ENCODE measurements at regions not wholly inside any gene's neighbourhood (a gene's known extent, or its start where the extent isn't known, plus 50 kb on each side); places are given as distances from the start of the nearest gene placed in this dataset.
A peak's percentile ranks its signal among the peaks of the same experiment; 100 is the strongest.

DNA sequence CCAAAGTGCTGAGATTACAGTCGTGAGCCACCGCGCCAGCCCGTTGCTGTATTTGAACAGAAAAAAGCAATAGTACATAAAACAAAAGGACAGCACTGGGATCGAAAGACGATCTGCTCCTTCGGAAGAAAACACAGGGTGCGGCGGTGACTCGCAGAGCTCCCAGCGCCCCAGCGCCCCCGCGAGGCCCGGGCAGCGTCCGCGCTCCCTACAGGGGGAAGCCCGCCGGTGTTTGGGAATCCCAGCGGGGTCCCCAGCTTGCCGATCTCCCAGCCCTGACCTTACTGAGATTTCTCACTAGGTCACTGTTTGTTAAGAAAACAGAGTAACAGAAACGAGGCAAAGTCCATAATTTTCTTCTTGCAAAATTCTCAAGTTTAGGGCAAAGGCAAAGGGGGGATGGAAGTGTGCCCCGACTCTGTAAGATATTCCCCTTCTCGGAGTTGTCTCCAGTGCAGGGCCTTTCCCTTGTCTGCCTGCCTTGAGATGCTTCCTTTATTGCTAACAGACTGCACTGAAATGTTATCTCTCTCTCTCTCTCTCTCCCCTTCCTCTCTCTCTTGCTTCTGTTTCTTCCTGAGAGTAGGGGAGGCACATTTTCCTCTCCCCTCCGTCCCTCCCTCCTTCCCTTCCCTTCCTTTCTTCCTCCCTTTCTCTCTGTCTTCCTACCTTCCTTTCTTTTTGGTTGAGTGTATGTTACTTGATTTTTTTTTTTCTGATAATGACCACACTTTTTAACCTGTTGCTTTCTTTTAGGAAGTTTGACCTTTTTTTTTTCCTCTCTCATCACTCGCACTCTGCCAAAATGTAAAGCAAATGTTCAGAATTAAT is 91.9 kb downstream of the TMEM30B start:
- Histone ChIP-seq H3K9me3 (ENCODE audit: low read length) (no peaks in the 10 kb centered on the region), H3K27me3 (ENCODE audit: low read length) (no peaks in the 10 kb centered on the region), H3K36me3 (ENCODE audit: insufficient read depth, low read length) (no peaks in the 10 kb centered on the region), H3K4me2 (ENCODE audit: low read depth, low read length, poor library complexity, severe bottlenecking) (peak overlapping the region; percentile 65), H3K9ac (ENCODE audit: low read length) (peak overlapping the region; percentile 64), H4K20me1 (ENCODE audit: insufficient read depth, low read depth, low read length) (no peaks in the 10 kb centered on the region), H3K9me2 (replicated peaks; ENCODE audit: insufficient read depth, low read length) (no peaks in the 10 kb centered on the region), H3K79me2 (ENCODE audit: low read length) (no peaks in the 10 kb centered on the region), H2AFZ (ENCODE audit: low read length) (peak overlapping the region; percentile 78), H3K4me3 (ENCODE audit: low read length) (peak overlapping the region; percentile 56), H3K27ac (ENCODE audit: low read length) (no peak overlapping the region), H3K4me1 (ENCODE audit: low read length) (peaks cover 21% of the 10 kb centered on the region)
- peak; percentile 85 for DNase-seq

DNA sequence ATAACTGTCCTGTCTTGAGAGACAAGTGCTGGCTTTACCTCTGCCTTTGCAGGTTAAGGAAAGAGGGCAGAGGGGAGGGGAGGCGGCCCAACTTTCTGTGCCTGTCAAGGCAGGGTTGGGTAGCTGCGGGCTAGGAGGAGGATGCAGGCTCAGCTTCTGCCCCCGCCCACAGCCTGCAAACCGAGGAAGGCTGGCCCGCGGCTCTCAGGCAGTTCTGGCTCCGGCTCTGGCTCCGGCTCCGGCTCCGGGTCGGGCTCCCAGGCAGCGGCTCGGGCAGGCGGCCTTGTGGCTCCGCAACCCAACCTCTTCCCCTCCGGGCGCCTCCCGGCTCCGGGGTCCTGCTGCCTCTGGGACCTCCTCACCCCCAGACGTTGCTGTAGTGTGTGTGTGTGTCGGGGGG is 92.9 kb downstream of the TMEM30B start:
- no peaks in the 10 kb centered on the region for H3K9me3 ChIP-seq (ENCODE audit: low read length)
- no peak for DNase-seq
- H3K9ac ChIP-seq (ENCODE audit: low read length) = no peak overlapping the region
- H3K4me2 ChIP-seq (ENCODE audit: low read depth, low read length, poor library complexity, severe bottlenecking) = no peak overlapping the region
- no peaks in the 10 kb centered on the region for H3K27me3 ChIP-seq (ENCODE audit: low read length)
- peaks cover 21% of the 10 kb centered on the region for H3K4me1 ChIP-seq (ENCODE audit: low read length)
- no peak overlapping the region for H3K27ac ChIP-seq (ENCODE audit: low read length)
- H3K79me2 ChIP-seq (ENCODE audit: low read length) = no peaks in the 10 kb centered on the region
- no peaks in the 10 kb centered on the region for H4K20me1 ChIP-seq (ENCODE audit: insufficient read depth, low read depth, low read length)
- H3K4me3 ChIP-seq (ENCODE audit: low read length) = no peak overlapping the region
- no peak overlapping the region for H2AFZ ChIP-seq (ENCODE audit: low read length)
- H3K9me2 ChIP-seq (replicated peaks; ENCODE audit: insufficient read depth, low read length) = no peaks in the 10 kb centered on the region
- no peaks in the 10 kb centered on the region for H3K36me3 ChIP-seq (ENCODE audit: insufficient read depth, low read length)

DNA sequence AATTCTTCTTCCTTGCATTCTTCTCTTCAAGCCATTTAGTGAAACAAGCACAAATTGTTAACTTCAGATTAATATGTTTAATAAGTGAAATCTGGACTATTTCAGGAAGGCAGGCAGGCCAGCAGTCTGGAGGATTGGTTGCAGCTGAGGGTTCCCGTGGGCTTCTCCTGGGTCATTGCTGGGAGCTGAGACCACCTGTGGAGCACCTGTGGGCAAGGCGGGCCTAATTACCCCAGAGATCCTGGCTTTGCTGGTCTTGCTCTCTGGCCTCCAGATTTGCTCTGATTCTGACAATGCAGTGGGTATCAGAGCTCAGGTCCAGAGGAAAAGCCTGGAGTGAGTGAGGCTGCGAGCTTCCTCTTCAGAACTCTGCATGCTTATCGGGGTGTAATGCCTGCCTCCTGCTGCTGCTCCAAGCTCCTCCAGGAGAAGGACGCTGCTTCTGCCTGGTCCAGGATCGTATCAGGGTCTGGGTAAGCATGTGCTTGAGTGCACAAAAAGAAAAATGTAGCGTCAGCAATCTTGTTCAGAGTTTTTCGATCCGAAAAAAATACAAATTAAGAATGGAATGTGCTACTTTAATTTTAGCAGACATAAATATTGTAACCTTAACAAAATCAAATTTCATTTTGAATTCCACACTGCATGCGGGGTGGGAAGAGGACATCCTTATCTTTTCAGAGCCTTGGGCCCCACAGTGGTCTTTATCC is 93.8 kb downstream of the TMEM30B start:
- Histone ChIP-seq H3K36me3 (ENCODE audit: insufficient read depth, low read length) (no peaks in the 10 kb centered on the region), H2AFZ (ENCODE audit: low read length) (no peak overlapping the region), H3K4me3 (ENCODE audit: low read length) (no peak overlapping the region), H3K9me2 (replicated peaks; ENCODE audit: insufficient read depth, low read length) (no peaks in the 10 kb centered on the region), H3K9ac (ENCODE audit: low read length) (no peak overlapping the region), H3K27me3 (ENCODE audit: low read length) (no peaks in the 10 kb centered on the region), H3K79me2 (ENCODE audit: low read length) (no peaks in the 10 kb centered on the region), H3K9me3 (ENCODE audit: low read length) (no peaks in the 10 kb centered on the region), H3K4me2 (ENCODE audit: low read depth, low read length, poor library complexity, severe bottlenecking) (no peak overlapping the region), H3K27ac (ENCODE audit: low read length) (no peak overlapping the region), H4K20me1 (ENCODE audit: insufficient read depth, low read depth, low read length) (no peaks in the 10 kb centered on the region), H3K4me1 (ENCODE audit: low read length) (peaks cover 21% of the 10 kb centered on the region)
- DNase-seq = no peak

DNA sequence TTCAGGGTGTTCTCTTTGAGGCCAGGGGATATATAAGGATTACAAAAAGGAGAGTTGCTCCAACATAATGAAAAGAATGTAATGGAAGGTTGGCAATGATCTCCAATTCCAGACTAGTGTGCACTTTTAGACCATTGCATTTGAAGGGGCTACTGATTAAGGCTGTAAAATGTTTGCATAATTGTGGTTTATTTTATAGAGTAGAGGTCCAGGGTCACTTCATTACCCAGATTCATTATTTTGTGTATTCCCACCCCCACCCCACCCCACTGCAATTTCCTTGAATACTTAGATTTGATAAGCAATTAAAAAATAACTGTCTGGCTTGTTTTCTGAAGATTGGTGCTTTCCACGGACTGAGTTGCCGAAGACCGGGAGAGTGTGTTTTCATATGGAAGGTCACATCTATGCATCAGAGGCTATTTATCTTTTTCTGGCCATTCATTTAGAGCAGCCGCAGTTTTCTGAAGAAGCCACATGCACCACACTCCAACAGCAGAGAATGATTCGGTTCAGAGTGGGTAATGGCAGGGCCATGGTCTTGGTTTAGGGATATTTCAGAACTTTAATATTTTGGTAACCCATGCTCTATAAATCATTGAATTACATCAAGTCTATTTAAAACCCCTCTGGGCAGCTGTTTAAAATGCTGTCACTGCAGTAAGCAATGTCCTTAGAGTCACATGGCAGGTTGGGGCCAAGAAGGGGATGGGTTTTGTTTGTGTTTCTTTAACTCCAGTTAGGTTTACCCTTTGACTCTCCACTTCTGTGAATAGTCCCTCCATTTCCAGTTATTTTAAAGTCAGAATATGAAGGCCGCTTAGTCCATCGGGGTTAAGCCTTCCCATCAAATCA is 94.6 kb downstream of the TMEM30B start:
- H3K4me2 ChIP-seq (ENCODE audit: low read depth, low read length, poor library complexity, severe bottlenecking) = no peak overlapping the region

DNA sequence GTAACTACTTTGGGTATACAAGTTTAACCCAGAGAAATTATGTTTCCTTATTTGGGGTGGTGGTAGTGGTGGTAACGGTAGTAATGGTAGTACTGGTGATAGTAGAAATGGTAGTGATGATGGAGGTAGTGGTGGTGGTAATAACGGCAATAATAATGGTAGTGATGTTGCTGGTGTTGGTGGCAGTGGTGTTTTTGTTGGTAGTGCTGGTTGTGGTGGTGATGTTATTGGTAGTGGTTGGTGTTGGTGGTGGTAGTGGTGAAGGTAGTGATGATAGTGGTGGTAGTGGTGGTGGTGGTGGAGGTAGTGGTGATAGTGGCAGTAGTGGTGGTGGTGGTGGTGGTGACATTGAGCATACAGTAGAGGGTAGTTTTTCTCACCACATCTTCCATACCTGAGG is 95.6 kb downstream of the TMEM30B start:
- Histone ChIP-seq H3K9me2 (replicated peaks; ENCODE audit: insufficient read depth, low read length) (no peaks in the 10 kb centered on the region), H3K4me3 (ENCODE audit: low read length) (no peak overlapping the region), H3K9ac (ENCODE audit: low read length) (no peak overlapping the region), H2AFZ (ENCODE audit: low read length) (no peak overlapping the region), H3K9me3 (ENCODE audit: low read length) (no peaks in the 10 kb centered on the region), H3K4me2 (ENCODE audit: low read depth, low read length, poor library complexity, severe bottlenecking) (no peak overlapping the region), H3K4me1 (ENCODE audit: low read length) (peaks cover 21% of the 10 kb centered on the region), H3K36me3 (ENCODE audit: insufficient read depth, low read length) (no peaks in the 10 kb centered on the region), H4K20me1 (ENCODE audit: insufficient read depth, low read depth, low read length) (no peaks in the 10 kb centered on the region), H3K27me3 (ENCODE audit: low read length) (no peaks in the 10 kb centered on the region), H3K27ac (ENCODE audit: low read length) (no peak overlapping the region), H3K79me2 (ENCODE audit: low read length) (no peaks in the 10 kb centered on the region)
- no peak for DNase-seq

More for the DNA sequence above, 94.6 kb downstream of the TMEM30B start:
- Histone ChIP-seq H3K4me1 (ENCODE audit: low read length) (peaks cover 21% of the 10 kb centered on the region), H3K9me2 (replicated peaks; ENCODE audit: insufficient read depth, low read length) (no peaks in the 10 kb centered on the region), H2AFZ (ENCODE audit: low read length) (no peak overlapping the region), H3K9me3 (ENCODE audit: low read length) (no peaks in the 10 kb centered on the region), H3K27ac (ENCODE audit: low read length) (no peak overlapping the region), H3K79me2 (ENCODE audit: low read length) (no peaks in the 10 kb centered on the region), H3K4me3 (ENCODE audit: low read length) (no peak overlapping the region), H3K27me3 (ENCODE audit: low read length) (no peaks in the 10 kb centered on the region), H4K20me1 (ENCODE audit: insufficient read depth, low read depth, low read length) (no peaks in the 10 kb centered on the region), H3K9ac (ENCODE audit: low read length) (no peak overlapping the region), H3K36me3 (ENCODE audit: insufficient read depth, low read length) (no peaks in the 10 kb centered on the region)
- no peak for DNase-seq

DNA sequence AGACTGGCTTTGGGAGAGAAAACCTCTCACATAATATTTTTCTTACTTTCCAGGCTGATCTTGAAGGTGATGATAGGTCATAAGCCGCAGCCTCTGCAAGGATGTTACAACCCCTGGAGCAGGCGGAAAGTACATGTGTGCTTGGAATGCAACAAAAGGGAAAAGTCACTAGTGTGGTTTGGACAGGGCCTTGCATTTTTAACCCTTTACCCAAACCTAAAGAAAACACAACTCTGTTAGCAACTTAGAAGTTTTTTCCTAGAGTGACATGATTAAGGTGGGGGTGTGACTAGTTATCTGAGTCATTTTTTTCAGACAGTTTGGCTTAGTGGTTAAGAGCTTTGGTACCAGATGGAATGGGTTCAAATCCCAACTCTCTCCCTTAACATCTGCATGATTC is 97.0 kb downstream of the TMEM30B start:
- no peak overlapping the region for H3K4me2 ChIP-seq (ENCODE audit: low read depth, low read length, poor library complexity, severe bottlenecking)
- H3K27ac ChIP-seq (ENCODE audit: low read length) = no peak overlapping the region
- no peaks in the 10 kb centered on the region for H3K36me3 ChIP-seq (ENCODE audit: insufficient read depth, low read length)
- no peaks in the 10 kb centered on the region for H3K9me3 ChIP-seq (ENCODE audit: low read length)
- H4K20me1 ChIP-seq (ENCODE audit: insufficient read depth, low read depth, low read length) = no peaks in the 10 kb centered on the region
- H3K9ac ChIP-seq (ENCODE audit: low read length) = no peak overlapping the region
- H3K27me3 ChIP-seq (ENCODE audit: low read length) = no peaks in the 10 kb centered on the region
- H3K4me1 ChIP-seq (ENCODE audit: low read length) = peaks cover 10% of the 10 kb centered on the region
- no peaks in the 10 kb centered on the region for H3K9me2 ChIP-seq (replicated peaks; ENCODE audit: insufficient read depth, low read length)
- no peak overlapping the region for H3K4me3 ChIP-seq (ENCODE audit: low read length)
- no peak for DNase-seq
- H3K79me2 ChIP-seq (ENCODE audit: low read length) = no peaks in the 10 kb centered on the region
- no peak overlapping the region for H2AFZ ChIP-seq (ENCODE audit: low read length)

DNA sequence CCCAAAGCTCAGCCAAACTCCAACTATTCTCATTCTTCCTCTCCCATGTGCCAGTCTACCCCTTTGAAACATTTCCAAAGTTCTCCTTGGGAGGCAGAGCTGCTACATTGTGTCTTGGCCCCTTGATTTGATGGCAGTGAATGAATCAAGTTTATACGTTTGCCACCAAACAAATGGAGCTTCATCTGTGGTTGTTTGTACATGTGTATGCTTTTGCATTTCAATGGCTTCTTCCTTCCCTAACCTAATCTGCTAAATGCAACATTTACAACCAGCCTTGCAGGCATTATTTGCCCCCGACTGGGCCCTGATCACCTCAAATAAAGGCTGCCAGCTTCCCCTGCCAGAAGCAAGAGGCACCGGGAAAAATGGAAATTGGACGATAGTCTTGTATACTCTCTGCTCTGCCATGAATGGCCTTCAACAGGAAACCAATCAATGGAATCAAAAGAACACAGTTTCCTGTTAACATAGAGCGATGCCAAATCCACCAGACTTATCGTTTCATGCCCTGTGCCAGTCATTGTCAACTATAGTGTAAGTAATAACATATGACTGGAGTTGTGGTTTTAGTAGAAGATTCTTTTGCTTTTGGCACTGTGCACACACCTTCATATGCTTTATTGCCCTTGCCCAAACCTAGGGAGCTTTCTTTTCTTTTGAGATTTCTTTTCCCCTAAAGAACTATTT is 97.8 kb downstream of the TMEM30B start:
- no peak overlapping the region for H3K9ac ChIP-seq (ENCODE audit: low read length)
- H3K4me1 ChIP-seq (ENCODE audit: low read length) = peaks cover 7% of the 10 kb centered on the region; the same call in 1 of the 2 replicates
- no peak overlapping the region for H3K4me3 ChIP-seq (ENCODE audit: low read length)
- H3K9me2 ChIP-seq (replicated peaks; ENCODE audit: insufficient read depth, low read length) = no peaks in the 10 kb centered on the region
- no peaks in the 10 kb centered on the region for H3K36me3 ChIP-seq (ENCODE audit: insufficient read depth, low read length)
- no peaks in the 10 kb centered on the region for H3K79me2 ChIP-seq (ENCODE audit: low read length)
- H3K27ac ChIP-seq (ENCODE audit: low read length) = no peak overlapping the region
- H3K27me3 ChIP-seq (ENCODE audit: low read length) = no peaks in the 10 kb centered on the region
- H2AFZ ChIP-seq (ENCODE audit: low read length) = no peak overlapping the region
- no peaks in the 10 kb centered on the region for H3K9me3 ChIP-seq (ENCODE audit: low read length)
- no peaks in the 10 kb centered on the region for H4K20me1 ChIP-seq (ENCODE audit: insufficient read depth, low read depth, low read length)
- no peak for DNase-seq
- no peak overlapping the region for H3K4me2 ChIP-seq (ENCODE audit: low read depth, low read length, poor library complexity, severe bottlenecking)

Measured in Karpas-422 (cell line).